Mesothelial cell of epicardium (in vitro differentiated cells): ENCODE measurements at regions not wholly inside any gene's neighbourhood (a gene's known extent, or its start where the extent isn't known, plus 50 kb on each side); places are given as distances from the start of the nearest gene placed in this dataset.

ENCODE experiments used
- DNase-seq, 2 experiments: peaks; one replicate each; pipeline ENCODE4 v3.0.0; 2021; ENCODE audit warnings: low spot score in 2 of 2; ENCODE audit not compliant: unreplicated experiment in 2 of 2
- H3K27ac Mint-ChIP-seq: 2 replicates; pipeline ENCODE4 v1.8.0; 2021; ENCODE audit warnings: mixed read lengths
- H3K27me3 Mint-ChIP-seq: 2 replicates; pipeline ENCODE4 v1.8.0; 2021; ENCODE audit warnings: low read depth, mixed read lengths
- H3K36me3 Mint-ChIP-seq: 2 replicates; pipeline ENCODE4 v1.8.0; 2021; ENCODE audit warnings: mixed read lengths
- H3K4me1 Mint-ChIP-seq: 2 replicates; pipeline ENCODE4 v1.8.0; 2021; ENCODE audit warnings: mixed read lengths
- H3K4me3 Mint-ChIP-seq: 2 replicates; pipeline ENCODE4 v1.8.0; 2021; ENCODE audit warnings: mild to moderate bottlenecking, moderate library complexity, mixed read lengths
- H3K9me3 Mint-ChIP-seq: 2 replicates; pipeline ENCODE4 v1.8.0; 2021; ENCODE audit warnings: mixed read lengths
- CTCF ChIP-seq: fragments of 200-600 bp; sonication (generic); IDR thresholded peaks from one replicate; pipeline ENCODE4 v1.5.0; 2021; ENCODE audit warnings: antibody characterized with exemption; ENCODE audit not compliant: unreplicated experiment

- no peaks in the 10 kb centered on the region for H3K9me3 Mint-ChIP-seq
- H3K4me1 Mint-ChIP-seq = peaks cover 9% of the 10 kb centered on the region
- H3K36me3 Mint-ChIP-seq = no peaks in the 10 kb centered on the region
- H3K27me3 Mint-ChIP-seq = no peaks in the 10 kb centered on the region
- TF ChIP-seq CTCF = no peak
- DNase-seq = no peak
- H3K27ac Mint-ChIP-seq = no peak overlapping the region
- no peak overlapping the region for H3K4me3 Mint-ChIP-seq
Observed at GRCh38 chr13:59250336-59251189, 913.2 kb downstream of the DIAPH3 start.

- H3K27me3 Mint-ChIP-seq = no peaks in the 10 kb centered on the region
- H3K4me3 Mint-ChIP-seq = no peak overlapping the region
- H3K27ac Mint-ChIP-seq = no peak overlapping the region
- no peaks in the 10 kb centered on the region for H3K9me3 Mint-ChIP-seq
- H3K36me3 Mint-ChIP-seq = no peaks in the 10 kb centered on the region
- TF ChIP-seq CTCF = no peak
- no peak for DNase-seq
- peaks cover 9% of the 10 kb centered on the region for H3K4me1 Mint-ChIP-seq
Observed at GRCh38 chr13:59259165-59260000, 904.3 kb downstream of the DIAPH3 start.

- TF ChIP-seq CTCF = no peak
- DNase-seq = no peak
- Mint-ChIP-seq H3K4me3 (no peak overlapping the region), H3K4me1 (peaks cover 14% of the 10 kb centered on the region), H3K27ac (no peak overlapping the region), H3K27me3 (no peaks in the 10 kb centered on the region), H3K36me3 (no peaks in the 10 kb centered on the region), H3K9me3 (no peaks in the 10 kb centered on the region)
Observed at GRCh38 chr13:59261928-59262488, 901.7 kb downstream of the DIAPH3 start.

- TF ChIP-seq CTCF = no peak
- Mint-ChIP-seq H3K27me3 (no peaks in the 10 kb centered on the region), H3K4me3 (no peak overlapping the region), H3K4me1 (peaks cover 14% of the 10 kb centered on the region), H3K36me3 (no peaks in the 10 kb centered on the region), H3K9me3 (no peaks in the 10 kb centered on the region), H3K27ac (no peak overlapping the region)
- DNase-seq = no peak
Observed at GRCh38 chr13:59263531-59263930, 900.2 kb downstream of the DIAPH3 start.

GRCh38 chr13:59266478-59267063, 897.2 kb downstream of the DIAPH3 start:
- no peak for TF ChIP-seq CTCF
- peaks cover 3% of the 10 kb centered on the region for H3K9me3 Mint-ChIP-seq
- H3K4me1 Mint-ChIP-seq = peaks cover 5% of the 10 kb centered on the region
- no peak overlapping the region for H3K27ac Mint-ChIP-seq
- H3K4me3 Mint-ChIP-seq = no peak overlapping the region
- no peak for DNase-seq
- H3K36me3 Mint-ChIP-seq = no peaks in the 10 kb centered on the region
- no peaks in the 10 kb centered on the region for H3K27me3 Mint-ChIP-seq
